SU-DHL-6 (cell line): ENCODE measurements at regions not wholly inside any gene's neighbourhood (a gene's known extent, or its start where the extent isn't known, plus 50 kb on each side); places are given as distances from the start of the nearest gene placed in this dataset.

Experiments used
- H2AFZ ChIP-seq: fragments of 200-600 bp; sonication (generic); 2 replicates; pipeline ENCODE4 v1.6.1; 2014; ENCODE audit warnings: low read depth, mild to moderate bottlenecking, moderate library complexity, mixed read lengths, antibody characterized with exemption, low read length; ENCODE audit not compliant: severe bottlenecking
- H3F3A ChIP-seq: fragments of 200-600 bp; shearing (Covaris generic); 2 replicates; pipeline ENCODE4 v1.6.0; 2016; ENCODE audit warnings: antibody characterized with exemption, mild to moderate bottlenecking; ENCODE audit not compliant: insufficient read depth
- H3K27ac ChIP-seq: fragments of 200-600 bp; sonication (generic); 2 replicates; pipeline ENCODE4 v1.5.1; 2016; ENCODE audit warnings: low read depth, mild to moderate bottlenecking, low read length, moderate library complexity, mixed read lengths
- H3K27me3 ChIP-seq: fragments of 200-600 bp; sonication (generic), shearing (Covaris generic); 2 replicates; pipeline ENCODE4 v1.6.0; 2014; ENCODE audit warnings: mild to moderate bottlenecking, low read length
- H3K36me3 ChIP-seq: fragments of 200-600 bp; sonication (generic); 2 replicates; pipeline ENCODE4 v1.6.1; 2014; ENCODE audit warnings: mild to moderate bottlenecking, low read length, mixed read lengths
- H3K4me2 ChIP-seq: fragments of 300-600, 200-600 bp; shearing (Covaris generic), sonication (generic); 2 replicates; pipeline ENCODE4 v1.6.0; 2014; ENCODE audit warnings: low read length, low read depth, mild to moderate bottlenecking; ENCODE audit not compliant: poor library complexity, severe bottlenecking
- H3K4me3 ChIP-seq: fragments of 200-600 bp; sonication (generic); 2 replicates; pipeline ENCODE4 v1.5.1; 2014; ENCODE audit warnings: antibody characterized with exemption, low read length, mild to moderate bottlenecking, mixed read lengths; ENCODE audit not compliant: insufficient read depth, poor library complexity, severe bottlenecking
- H3K79me2 ChIP-seq: fragments of 200-600 bp; sonication (generic); 2 replicates; pipeline ENCODE4 v1.6.1; 2014; ENCODE audit warnings: mild to moderate bottlenecking, low read length, moderate library complexity; ENCODE audit not compliant: insufficient read depth
- H3K9ac ChIP-seq: fragments of 200-600 bp; sonication (generic); 2 replicates; pipeline ENCODE4 v1.7.0; 2014; ENCODE audit warnings: mild to moderate bottlenecking, low read length
- H3K9me2 ChIP-seq: fragments of 200-600 bp; sonication (generic); replicated peaks from 2 replicates; pipeline ENCODE4 v1.6.1; 2014; ENCODE audit warnings: low read length; ENCODE audit not compliant: insufficient read depth
- H3K9me3 ChIP-seq: fragments of 200-600 bp; sonication (generic); 2 replicates; pipeline ENCODE4 v1.6.1; 2014; ENCODE audit warnings: low read length, mixed read lengths; ENCODE audit not compliant: insufficient read depth
- H4K20me1 ChIP-seq: fragments of 200-600 bp; sonication (generic); 2 replicates; pipeline ENCODE4 v1.6.1; 2014; ENCODE audit warnings: low read depth, mild to moderate bottlenecking, antibody characterized with exemption, low read length, moderate library complexity, mixed read lengths
- CTCF ChIP-seq: fragments of 200-600 bp; sonication (generic); IDR thresholded peaks from one replicate; pipeline ENCODE4 v1.5.1; 2017; ENCODE audit warnings: antibody characterized with exemption, mild to moderate bottlenecking, low read length, moderate library complexity; ENCODE audit not compliant: insufficient read depth, poor library complexity, severe bottlenecking
- EZH2phosphoT487 ChIP-seq: fragments of 200-600 bp; sonication (generic), shearing (Covaris generic); conservative IDR thresholded peaks from 2 replicates; pipeline ENCODE4 v1.6.1; 2018; ENCODE audit warnings: mild to moderate bottlenecking, antibody characterized with exemption, low read length, moderate library complexity, mixed read lengths

GRCh38 chr3:182180654-182181385 is 469.1 kb downstream of the SOX2 start:
- H2AFZ ChIP-seq = no peak overlapping the region
- no peaks in the 10 kb centered on the region for H3K27me3 ChIP-seq

GRCh38 chr3:182182531-182182968 is 470.8 kb downstream of the SOX2 start:
- H3F3A ChIP-seq = no peaks in the 10 kb centered on the region
- no peaks in the 10 kb centered on the region for H4K20me1 ChIP-seq
- H3K79me2 ChIP-seq = no peaks in the 10 kb centered on the region
- no peak overlapping the region for H3K27ac ChIP-seq
- H3K9ac ChIP-seq = no peak overlapping the region
- no peaks in the 10 kb centered on the region for H3K27me3 ChIP-seq
- TF ChIP-seq CTCF = no peak
- no peak for TF ChIP-seq EZH2phosphoT487
- H2AFZ ChIP-seq = no peak overlapping the region
- no peaks in the 10 kb centered on the region for H3K9me3 ChIP-seq
- no peak overlapping the region for H3K4me3 ChIP-seq
- no peaks in the 10 kb centered on the region for H3K36me3 ChIP-seq
- H3K4me2 ChIP-seq = no peak overlapping the region
- no peaks in the 10 kb centered on the region for H3K9me2 ChIP-seq

More at GRCh38 chr3:182180654-182181385, 469.1 kb downstream of the SOX2 start:
- Histone ChIP-seq H3K9me3 (no peaks in the 10 kb centered on the region), H3K4me3 (no peak overlapping the region), H3F3A (no peaks in the 10 kb centered on the region), H3K36me3 (no peaks in the 10 kb centered on the region), H3K4me2 (no peak overlapping the region), H3K79me2 (no peaks in the 10 kb centered on the region), H3K27ac (no peak overlapping the region), H3K9me2 (no peaks in the 10 kb centered on the region), H4K20me1 (no peaks in the 10 kb centered on the region), H3K9ac (no peak overlapping the region)
- TF ChIP-seq CTCF = no peak
- TF ChIP-seq EZH2phosphoT487 = no peak

GRCh38 chr3:182183716-182184430 is 472.1 kb downstream of the SOX2 start:
- Histone ChIP-seq H3K36me3 (no peaks in the 10 kb centered on the region), H3K27ac (no peak overlapping the region), H3K9ac (no peak overlapping the region), H3K9me3 (no peaks in the 10 kb centered on the region), H3K4me3 (no peak overlapping the region), H3K4me2 (no peak overlapping the region), H3K27me3 (no peaks in the 10 kb centered on the region), H3K79me2 (no peaks in the 10 kb centered on the region), H2AFZ (no peak overlapping the region), H3F3A (no peaks in the 10 kb centered on the region), H3K9me2 (no peaks in the 10 kb centered on the region), H4K20me1 (no peaks in the 10 kb centered on the region)
- TF ChIP-seq EZH2phosphoT487 (no peak), CTCF (no peak)
